NCI-H1417 (cell line): ENCODE measurements at regions not wholly inside any gene's neighbourhood (a gene's known extent, or its start where the extent isn't known, plus 50 kb on each side); places are given as distances from the start of the nearest gene placed in this dataset.

Experiments
- DNase-seq, 3 experiments: peaks; one replicate each; lab custom pipeline; 2025; lab: John Stamatoyannopoulos, UW

GRCh38 chr19:28936001-28936400, 276.9 kb downstream of the UQCRFS1 start:
- no peak for DNase-seq

- no peak for DNase-seq
Measured at GRCh38 chr19:28934631-28935030, 278.3 kb downstream of the UQCRFS1 start.

GRCh38 chr19:28933039-28933438, 279.9 kb downstream of the UQCRFS1 start:
- DNase-seq, result no peak

GRCh38 chr19:28932446-28932845, 280.5 kb downstream of the UQCRFS1 start:
- DNase-seq, result no peak

GRCh38 chr19:28929006-28929405, 283.9 kb downstream of the UQCRFS1 start:
- DNase-seq, result no peak

DNA sequence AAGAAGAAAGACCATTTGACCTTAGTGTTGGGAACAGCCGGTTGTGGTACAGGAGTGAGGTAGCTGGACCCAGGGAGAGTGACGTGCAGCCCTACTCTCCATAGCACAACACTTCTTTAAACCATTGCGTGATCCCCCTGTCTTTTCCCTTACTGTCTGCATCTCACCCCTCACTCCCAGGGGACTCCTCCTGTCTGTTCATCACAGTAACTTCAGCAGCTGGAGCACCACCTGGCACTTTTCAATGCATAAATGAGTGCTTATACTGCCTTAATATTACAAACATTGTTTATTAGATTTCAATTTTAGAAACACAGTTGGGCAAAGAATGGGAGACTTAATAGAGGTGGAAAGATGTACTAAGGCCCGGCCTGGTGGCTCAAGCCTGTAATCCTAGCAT, 285.5 kb downstream of the UQCRFS1 start:
- no peak for DNase-seq

DNA sequence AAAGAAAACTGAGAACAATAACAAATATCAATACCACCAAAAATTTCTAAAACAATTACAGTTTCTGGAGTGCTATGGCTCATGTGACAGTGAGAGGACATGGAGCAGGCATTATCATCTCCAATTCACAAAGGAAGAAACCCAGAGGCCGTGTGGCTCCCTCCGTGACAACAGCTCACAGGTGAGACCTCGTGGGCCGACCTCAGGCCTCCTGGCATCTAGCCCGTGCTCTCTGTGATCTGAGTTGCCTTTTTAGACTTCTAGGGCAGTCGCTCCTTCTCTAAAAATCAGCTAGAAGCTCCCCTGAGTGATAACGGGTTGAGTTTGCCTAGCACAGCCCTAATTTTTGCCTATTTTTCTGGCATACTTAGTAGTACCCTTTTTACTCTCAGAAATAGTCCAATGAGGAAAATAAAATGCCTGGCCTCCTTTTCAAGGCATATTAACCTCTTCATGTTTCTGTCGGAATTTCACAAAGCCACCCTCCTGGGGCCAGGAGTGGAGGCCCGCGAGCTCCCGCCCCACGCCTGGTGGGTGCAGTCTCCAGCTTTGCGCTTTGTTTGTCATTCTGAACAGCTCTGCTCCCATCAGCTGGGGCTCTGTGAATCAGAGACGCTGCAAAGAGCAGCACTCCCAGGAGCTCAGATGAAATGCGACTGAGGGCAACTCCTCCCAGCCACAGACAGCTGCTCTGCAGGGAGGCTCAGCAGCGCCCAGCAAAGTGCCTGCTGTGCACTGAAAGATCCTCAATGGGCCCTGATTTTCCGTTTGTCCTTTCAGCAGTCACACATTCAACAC, 292.5 kb downstream of the UQCRFS1 start:
- DNase-seq, result no peak

DNA sequence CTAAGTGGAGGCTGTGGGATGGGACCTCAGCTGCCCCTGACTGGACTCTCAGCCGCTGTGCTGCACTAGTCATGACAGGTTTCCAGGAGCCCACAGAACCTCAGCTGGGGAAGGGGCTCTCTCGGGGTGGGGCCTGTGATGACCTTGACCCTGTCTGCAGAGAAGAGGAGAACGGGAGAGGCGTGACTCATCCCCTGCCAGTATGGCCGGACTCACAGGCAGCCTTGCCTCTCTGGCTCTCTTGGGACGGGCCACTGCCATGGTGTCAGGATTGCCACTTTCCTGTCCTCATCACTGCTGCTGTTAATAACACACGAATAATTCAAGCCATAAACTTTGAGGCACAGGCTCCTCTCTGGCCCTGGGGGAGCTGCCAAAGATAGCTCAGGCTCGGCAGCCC, 295.3 kb downstream of the UQCRFS1 start:
- no peak for DNase-seq

GRCh38 chr19:28915737-28916460, 297.1 kb downstream of the UQCRFS1 start:
- no peak for DNase-seq

GRCh38 chr19:28915202-28915601, 297.7 kb downstream of the UQCRFS1 start:
- DNase-seq, result no peak

DNA sequence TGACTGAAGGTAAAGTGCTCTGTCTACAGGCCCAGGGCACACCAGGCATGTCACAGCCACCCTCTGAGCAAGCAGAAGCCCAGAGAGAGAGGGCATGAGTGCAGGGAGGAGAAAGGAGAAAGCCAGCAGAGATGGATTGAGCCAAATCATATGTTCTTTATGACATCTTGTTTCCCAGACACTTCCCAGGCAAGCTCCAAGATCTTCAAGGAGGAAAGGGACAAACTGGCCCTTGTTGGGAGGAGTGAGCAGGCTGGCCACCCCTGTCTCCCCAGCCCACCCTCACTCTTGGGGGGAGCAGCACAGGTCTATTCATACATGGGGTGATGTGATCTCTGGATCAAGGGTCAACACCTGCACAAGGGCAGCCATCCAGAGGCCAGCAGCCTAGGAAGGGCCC, 298.8 kb downstream of the UQCRFS1 start:
- DNase-seq, result no peak

DNA sequence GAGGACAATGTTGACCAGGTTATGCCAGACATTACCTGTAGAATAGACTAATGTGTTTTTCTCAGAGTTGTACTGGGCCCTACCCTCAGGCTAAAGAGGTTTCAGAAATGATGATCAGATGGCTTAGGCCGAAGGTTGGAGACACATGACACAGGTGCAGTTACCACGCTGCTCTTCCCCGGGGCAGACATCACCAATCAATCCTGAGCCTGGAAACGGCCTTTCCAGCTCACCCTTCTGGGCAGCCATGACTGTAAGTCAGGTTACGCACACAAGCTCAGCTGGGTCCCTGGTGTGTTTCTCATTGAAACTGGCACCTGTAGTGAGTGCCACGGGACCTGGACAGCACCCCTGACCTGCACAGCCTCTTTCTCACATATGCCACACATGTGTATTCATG, 299.3 kb downstream of the UQCRFS1 start:
- no peak for DNase-seq

GRCh38 chr19:28908941-28909340, 304.0 kb downstream of the UQCRFS1 start:
- DNase-seq, result no peak

- DNase-seq, result no peak
Measured at GRCh38 chr19:28907534-28907933, 305.4 kb downstream of the UQCRFS1 start.

DNA sequence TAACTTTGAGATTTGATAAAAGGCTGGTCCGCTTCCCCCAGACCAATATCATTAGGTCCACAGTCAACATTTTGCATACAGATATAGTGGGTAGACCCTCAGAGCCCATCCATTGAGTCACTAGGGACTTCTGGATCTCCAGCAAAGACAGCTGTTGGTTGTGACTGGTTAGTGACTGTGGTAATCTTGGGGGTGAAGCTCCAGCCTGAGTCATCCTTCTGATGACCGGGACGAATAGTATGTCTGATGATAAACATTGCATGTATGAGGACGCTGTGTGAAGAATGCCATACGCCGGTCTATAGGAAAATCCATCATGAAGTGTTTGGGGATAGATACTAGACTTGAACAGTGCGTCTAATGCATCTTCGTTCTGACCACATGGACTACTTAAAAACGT, 307.0 kb downstream of the UQCRFS1 start:
- DNase-seq, result no peak

DNA sequence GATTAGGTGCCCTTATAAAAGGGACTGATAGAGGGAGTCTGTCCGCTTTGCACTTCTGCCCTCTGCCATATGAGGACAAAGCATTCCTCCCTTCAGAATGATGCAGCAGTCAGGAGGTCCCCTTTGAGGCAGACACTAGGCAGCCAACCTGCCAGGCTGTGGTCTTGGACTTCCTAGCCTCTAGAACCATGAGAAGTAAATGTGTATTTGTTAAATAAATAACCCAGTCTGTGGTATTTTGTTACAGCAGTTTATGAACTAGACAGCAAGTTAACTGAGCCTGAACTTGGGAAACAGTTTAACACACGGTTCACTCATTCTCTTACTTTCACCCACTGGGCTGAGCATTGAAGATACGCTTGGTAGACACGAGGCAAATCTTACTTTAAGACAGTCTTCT, 313.2 kb downstream of the UQCRFS1 start:
- DNase-seq, result no peak

GRCh38 chr19:28898249-28898648, 314.7 kb downstream of the UQCRFS1 start:
- no peak for DNase-seq

DNA sequence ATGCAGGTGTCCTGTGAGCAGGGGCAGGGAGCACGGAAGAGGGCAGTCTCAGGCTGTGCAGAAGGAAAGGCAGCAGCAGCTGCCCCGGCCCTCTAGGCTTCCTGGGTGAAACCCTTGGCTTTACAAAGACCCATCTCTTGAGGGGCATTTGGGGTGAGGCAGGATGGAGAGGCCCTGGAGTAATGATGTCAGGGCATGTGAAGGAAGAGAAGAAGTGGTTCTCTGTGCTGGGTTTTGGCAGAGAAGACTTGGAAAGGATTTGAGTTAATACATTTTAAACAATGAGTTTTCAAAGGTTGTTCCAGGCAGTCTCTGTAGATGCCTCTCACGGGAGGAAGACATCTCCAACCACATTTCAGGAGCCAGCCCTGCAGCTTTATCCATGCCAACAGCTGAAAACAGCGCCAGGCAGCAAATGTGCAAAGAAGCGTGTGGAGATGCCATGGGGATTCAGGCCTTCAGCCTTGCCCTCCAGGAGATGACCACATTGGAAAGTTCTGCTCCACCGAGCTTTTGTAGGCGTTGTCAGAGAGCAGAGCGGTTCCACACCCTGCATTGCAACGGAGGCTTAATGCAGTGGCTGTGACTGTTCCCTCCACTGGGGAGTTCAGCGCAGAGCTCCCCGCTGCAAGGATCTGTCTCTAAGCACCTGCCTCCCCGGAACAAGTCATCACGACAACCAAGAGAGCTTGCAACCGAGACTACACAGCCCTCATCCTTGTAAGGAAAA, 322.8 kb downstream of the UQCRFS1 start:
- DNase-seq, result no peak

DNA sequence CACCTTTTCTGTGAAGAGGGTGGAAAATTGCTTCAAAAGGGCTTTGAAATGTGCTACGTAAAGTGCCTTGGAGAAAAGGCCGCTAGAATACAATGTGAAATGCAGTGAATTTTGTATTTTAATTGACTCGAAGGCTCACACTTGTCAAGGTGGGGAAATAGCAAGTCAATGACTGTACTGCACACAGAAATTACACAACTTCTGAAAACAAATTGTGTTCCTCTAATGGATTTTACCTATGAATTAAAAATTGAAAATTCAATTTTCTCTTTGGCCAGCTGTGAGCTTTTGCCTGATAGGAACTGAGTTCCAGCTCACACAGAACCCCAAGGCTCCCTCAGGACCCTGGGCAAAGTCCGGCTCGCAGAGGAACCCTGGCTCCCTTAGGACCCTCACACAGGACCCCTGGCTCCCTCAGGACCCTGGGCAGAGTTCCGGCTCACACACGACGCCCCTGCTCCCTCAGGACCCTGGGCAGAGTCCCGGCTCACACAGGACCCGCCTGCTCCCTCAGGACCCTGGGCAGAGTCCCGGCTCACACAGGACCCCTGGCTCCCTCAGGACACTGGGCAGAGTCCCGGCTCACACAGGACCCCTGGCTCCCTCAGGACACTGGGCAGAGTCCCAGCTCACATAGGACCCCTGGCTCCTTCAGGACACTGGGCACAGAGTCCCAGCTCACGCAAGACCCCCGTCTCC, 324.9 kb downstream of the UQCRFS1 start:
- no peak for DNase-seq

DNA sequence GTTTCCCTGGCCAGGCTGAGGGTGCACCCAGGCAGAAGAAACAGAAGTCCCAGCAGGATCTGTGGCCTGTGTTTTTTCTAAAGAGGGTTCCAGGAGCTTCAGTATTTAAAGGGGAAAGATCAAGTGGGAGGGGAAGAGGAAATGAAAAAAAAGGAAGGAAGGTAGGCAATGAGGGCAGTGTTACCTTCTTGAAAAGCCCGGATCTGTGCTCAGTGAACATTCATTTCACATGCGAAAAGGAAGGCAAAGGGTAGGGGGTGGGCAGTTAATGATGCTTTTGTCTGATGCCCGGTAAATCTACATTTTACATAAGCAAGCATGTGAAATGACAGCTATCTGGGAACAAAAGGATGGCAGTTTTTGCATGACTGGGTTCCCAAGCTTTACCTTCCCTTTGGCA, 326.2 kb downstream of the UQCRFS1 start:
- DNase-seq, result no peak

DNA sequence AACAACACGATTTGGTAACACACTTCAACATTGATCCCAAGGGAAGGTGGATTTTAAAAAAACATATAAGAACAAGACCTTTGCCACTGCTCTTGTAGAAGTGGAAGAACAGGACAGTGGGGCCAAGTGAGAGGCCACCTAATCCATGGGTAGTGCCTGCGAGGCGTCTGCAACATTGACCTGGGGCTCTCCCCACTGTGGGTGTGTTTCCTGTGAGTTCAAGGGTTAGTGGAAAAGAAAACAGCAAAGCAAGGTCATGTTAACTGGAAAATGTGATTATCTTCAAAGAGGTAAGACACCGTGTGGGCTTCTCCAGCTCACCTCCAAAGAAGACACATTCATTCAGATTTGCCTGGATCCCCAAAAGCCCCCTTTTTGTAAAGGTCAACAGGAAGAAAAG, 327.0 kb downstream of the UQCRFS1 start:
- DNase-seq, result no peak

DNA sequence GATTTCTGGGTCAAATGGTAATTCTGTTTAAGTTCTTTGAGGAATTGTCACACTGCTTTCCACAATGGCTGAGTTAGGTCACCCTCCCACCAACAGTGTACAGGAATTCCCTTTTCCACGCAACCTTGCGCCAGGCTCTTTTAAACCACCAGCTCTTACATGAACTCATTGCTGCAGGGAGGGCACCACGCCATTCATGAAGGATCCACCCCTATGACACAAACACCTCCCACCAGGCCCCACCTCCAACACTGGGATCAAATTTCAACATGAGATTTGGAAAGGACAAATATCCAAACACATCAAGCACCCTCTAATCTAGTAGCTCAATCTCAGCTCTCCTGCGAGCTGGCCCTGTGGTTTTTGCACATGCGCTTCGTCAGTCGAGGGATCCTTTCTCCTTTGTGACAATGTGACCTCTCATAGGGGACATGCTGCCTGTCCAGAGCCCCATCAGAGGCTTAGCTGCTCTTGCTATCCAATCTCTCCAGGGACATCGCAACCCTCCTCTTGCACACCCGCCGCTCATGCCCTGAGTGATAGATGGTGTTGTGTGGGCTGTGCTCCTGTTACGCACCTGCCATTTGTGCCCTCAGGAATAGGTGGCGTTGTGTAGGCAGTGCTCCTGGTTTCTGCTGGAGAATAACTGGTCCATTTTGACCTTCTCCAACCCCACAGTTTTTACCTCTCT, 328.0 kb downstream of the UQCRFS1 start:
- no peak for DNase-seq
